Gastrocnemius medialis (tissue), 4 donors: ENCODE measurements at regions not wholly inside any gene's neighbourhood (a gene's known extent, or its start where the extent isn't known, plus 50 kb on each side); places are given as distances from the start of the nearest gene placed in this dataset.

Experiments used
- POLR2A ChIP-seq, 2 donors: fragments of 450-650 bp; IDR thresholded peaks; one replicate each; pipeline ENCODE4 v1.6.1; 2017; ENCODE audit warnings: antibody characterized with exemption in 2 of 2, mild to moderate bottlenecking in 2 of 2, moderate library complexity in 2 of 2
- TF ChIP-seq, protein P1 (sequence below), 5 experiments: fragments of 450-650 bp in 3 of 5; fragments of 200-600 bp in 2 of 5; sonication (generic) in 2 of 5; IDR thresholded peaks in 4 of 5; conservative IDR thresholded peaks in 1 of 5; 1 replicate in 4 of 5; 2 replicates in 1 of 5; pipeline ENCODE4 v1.5.1; 2016 to 2019; ENCODE audit warnings: antibody characterized with exemption in 5 of 5, mild to moderate bottlenecking in 3 of 5, moderate library complexity in 3 of 5

DNA sequence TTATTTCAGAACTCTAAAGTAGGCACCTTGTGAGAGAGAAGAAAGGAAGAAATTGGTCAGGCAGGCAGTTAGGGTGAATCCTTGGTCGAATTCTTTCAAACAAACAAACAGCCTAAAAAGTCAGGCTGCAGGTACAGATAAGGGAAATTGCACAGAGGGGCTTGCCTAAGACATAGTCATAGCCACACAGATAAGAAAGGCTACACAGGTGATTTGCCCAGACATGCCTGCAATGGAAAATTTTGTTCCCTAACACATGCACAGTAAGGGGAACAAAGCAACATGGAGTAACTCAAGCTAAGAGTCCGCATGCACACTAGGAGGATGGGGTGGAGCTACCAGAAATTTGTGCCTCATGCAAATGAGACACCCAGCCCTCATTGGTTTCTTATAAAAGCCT lies 91.4 kb upstream of the TUSC7 start:
- TF ChIP-seq, protein P1, sequence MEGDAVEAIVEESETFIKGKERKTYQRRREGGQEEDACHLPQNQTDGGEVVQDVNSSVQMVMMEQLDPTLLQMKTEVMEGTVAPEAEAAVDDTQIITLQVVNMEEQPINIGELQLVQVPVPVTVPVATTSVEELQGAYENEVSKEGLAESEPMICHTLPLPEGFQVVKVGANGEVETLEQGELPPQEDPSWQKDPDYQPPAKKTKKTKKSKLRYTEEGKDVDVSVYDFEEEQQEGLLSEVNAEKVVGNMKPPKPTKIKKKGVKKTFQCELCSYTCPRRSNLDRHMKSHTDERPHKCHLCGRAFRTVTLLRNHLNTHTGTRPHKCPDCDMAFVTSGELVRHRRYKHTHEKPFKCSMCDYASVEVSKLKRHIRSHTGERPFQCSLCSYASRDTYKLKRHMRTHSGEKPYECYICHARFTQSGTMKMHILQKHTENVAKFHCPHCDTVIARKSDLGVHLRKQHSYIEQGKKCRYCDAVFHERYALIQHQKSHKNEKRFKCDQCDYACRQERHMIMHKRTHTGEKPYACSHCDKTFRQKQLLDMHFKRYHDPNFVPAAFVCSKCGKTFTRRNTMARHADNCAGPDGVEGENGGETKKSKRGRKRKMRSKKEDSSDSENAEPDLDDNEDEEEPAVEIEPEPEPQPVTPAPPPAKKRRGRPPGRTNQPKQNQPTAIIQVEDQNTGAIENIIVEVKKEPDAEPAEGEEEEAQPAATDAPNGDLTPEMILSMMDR (IDR thresholded peaks at IDR 0.05 in 4 of 5, conservative IDR thresholded peaks at IDR 0.05 in 1 of 5), result no peak
- no peak for TF ChIP-seq POLR2A (IDR thresholded peaks at IDR 0.05)
